Loucy (cell line): ENCODE measurements at regions not wholly inside any gene's neighbourhood (a gene's known extent, or its start where the extent isn't known, plus 50 kb on each side); places are given as distances from the start of the nearest gene placed in this dataset.

ENCODE experiments used
- H2AFZ ChIP-seq: fragments of 200-600 bp; sonication (generic); 2 replicates; pipeline ENCODE4 v1.6.0; 2016; ENCODE audit warnings: antibody characterized with exemption, mild to moderate bottlenecking, low read length, moderate library complexity
- H3F3A ChIP-seq: fragments of 200-600 bp; 2 replicates; pipeline ENCODE4 v1.6.0; 2016; ENCODE audit warnings: antibody characterized with exemption, low read depth, mild to moderate bottlenecking
- H3K27me3 ChIP-seq: fragments of 200-600 bp; sonication (generic); 2 replicates; pipeline ENCODE4 v1.6.1; 2014; ENCODE audit warnings: low read length, mild to moderate bottlenecking; ENCODE audit not compliant: insufficient read depth, poor library complexity, severe bottlenecking
- H3K36me3 ChIP-seq: fragments of 200-600 bp; sonication (generic); 2 replicates; pipeline ENCODE4 v1.6.1; 2016; ENCODE audit warnings: low read length; ENCODE audit not compliant: insufficient read depth
- H3K4me1 ChIP-seq: fragments of 200-600 bp; sonication (generic); 2 replicates; pipeline ENCODE4 v1.5.1; 2014; ENCODE audit warnings: low read length, mild to moderate bottlenecking; ENCODE audit not compliant: insufficient read depth, poor library complexity, severe bottlenecking
- H3K4me2 ChIP-seq: fragments of 200-600 bp; sonication (generic); 2 replicates; pipeline ENCODE4 v1.6.0; 2014; ENCODE audit warnings: antibody characterized with exemption, low read length, low read depth, mild to moderate bottlenecking; ENCODE audit not compliant: poor library complexity, severe bottlenecking
- H3K4me3 ChIP-seq: fragments of 200-600 bp; sonication (generic); 2 replicates; pipeline ENCODE4 v1.5.1; 2014; ENCODE audit warnings: low read length, mild to moderate bottlenecking, mixed read lengths; ENCODE audit not compliant: poor library complexity, severe bottlenecking
- H3K79me2 ChIP-seq: fragments of 200-600 bp; sonication (generic); 2 replicates; pipeline ENCODE4 v1.6.1; 2014; ENCODE audit warnings: low read length; ENCODE audit not compliant: insufficient read depth
- H3K9ac ChIP-seq: fragments of 200-600 bp; sonication (generic); 2 replicates; pipeline ENCODE4 v1.6.0; 2014; ENCODE audit warnings: mild to moderate bottlenecking, low read depth, low read length, moderate library complexity; ENCODE audit not compliant: poor library complexity, severe bottlenecking
- H3K9me2 ChIP-seq: fragments of 200-600 bp; sonication (generic); replicated peaks from 2 replicates; pipeline ENCODE4 v1.6.1; 2016; ENCODE audit warnings: low read depth, low read length, mixed read lengths
- H3K9me3 ChIP-seq: fragments of 200-600 bp; sonication (generic); 2 replicates; pipeline ENCODE4 v1.6.1; 2014; ENCODE audit warnings: mild to moderate bottlenecking, antibody characterized with exemption, low read length, low read depth; ENCODE audit not compliant: insufficient read depth
- H4K20me1 ChIP-seq: fragments of 200-600 bp; sonication (generic); 2 replicates; pipeline ENCODE4 v1.6.0; 2014; ENCODE audit warnings: antibody characterized with exemption, low read length, mild to moderate bottlenecking; ENCODE audit not compliant: insufficient read depth, poor library complexity, severe bottlenecking
- EZH2phosphoT487 ChIP-seq: fragments of 200-600 bp; IDR thresholded peaks from 2 replicates; pipeline ENCODE4 v1.6.1; 2018; ENCODE audit warnings: antibody characterized with exemption, mild to moderate bottlenecking, moderate library complexity, borderline replicate concordance
- TF ChIP-seq, protein P1 (sequence below): fragments of 200-600 bp; sonication (generic); conservative IDR thresholded peaks from 2 replicates; pipeline ENCODE4 v1.5.1; 2014; ENCODE audit warnings: mild to moderate bottlenecking, antibody characterized with exemption, low read length

- H2AFZ ChIP-seq, result no peak overlapping the region
- no peaks in the 10 kb centered on the region for H3K27me3 ChIP-seq
- no peaks in the 10 kb centered on the region for H3F3A ChIP-seq
- H3K79me2 ChIP-seq, result no peaks in the 10 kb centered on the region
- H3K4me1 ChIP-seq, result no peaks in the 10 kb centered on the region
- H3K4me3 ChIP-seq, result no peak overlapping the region
- H3K36me3 ChIP-seq, result no peaks in the 10 kb centered on the region
- no peak for TF ChIP-seq EZH2phosphoT487
- TF ChIP-seq, protein P1, sequence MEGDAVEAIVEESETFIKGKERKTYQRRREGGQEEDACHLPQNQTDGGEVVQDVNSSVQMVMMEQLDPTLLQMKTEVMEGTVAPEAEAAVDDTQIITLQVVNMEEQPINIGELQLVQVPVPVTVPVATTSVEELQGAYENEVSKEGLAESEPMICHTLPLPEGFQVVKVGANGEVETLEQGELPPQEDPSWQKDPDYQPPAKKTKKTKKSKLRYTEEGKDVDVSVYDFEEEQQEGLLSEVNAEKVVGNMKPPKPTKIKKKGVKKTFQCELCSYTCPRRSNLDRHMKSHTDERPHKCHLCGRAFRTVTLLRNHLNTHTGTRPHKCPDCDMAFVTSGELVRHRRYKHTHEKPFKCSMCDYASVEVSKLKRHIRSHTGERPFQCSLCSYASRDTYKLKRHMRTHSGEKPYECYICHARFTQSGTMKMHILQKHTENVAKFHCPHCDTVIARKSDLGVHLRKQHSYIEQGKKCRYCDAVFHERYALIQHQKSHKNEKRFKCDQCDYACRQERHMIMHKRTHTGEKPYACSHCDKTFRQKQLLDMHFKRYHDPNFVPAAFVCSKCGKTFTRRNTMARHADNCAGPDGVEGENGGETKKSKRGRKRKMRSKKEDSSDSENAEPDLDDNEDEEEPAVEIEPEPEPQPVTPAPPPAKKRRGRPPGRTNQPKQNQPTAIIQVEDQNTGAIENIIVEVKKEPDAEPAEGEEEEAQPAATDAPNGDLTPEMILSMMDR, result no peak
- H3K9me3 ChIP-seq, result peaks cover 3% of the 10 kb centered on the region; the same call in 1 of the 2 replicates
- no peaks in the 10 kb centered on the region for H3K9me2 ChIP-seq
- no peak overlapping the region for H3K9ac ChIP-seq
- no peak overlapping the region for H3K4me2 ChIP-seq
- no peaks in the 10 kb centered on the region for H4K20me1 ChIP-seq
Measured at GRCh38 chr16:86167061-86167460, 268.1 kb downstream of the IRF8 start.

DNA sequence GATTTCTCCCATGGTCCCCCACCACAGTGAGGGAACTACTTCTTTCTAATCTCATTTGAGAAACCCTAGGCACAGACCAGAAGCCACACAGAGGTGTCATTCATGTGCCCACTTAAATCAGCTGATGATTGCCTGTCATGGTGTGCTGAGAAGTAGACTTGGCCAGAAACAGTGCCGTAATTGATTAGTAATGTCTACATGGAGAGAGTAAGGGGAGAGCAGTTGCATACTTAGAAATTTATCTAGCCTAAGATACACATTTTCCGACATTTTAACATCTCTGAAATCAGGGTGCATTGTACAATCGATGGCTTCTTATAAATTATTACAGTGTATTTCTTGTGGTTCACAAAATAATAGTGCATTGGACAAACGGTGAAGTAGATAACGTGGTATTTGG is 271.8 kb downstream of the IRF8 start:
- Histone ChIP-seq H2AFZ (no peak overlapping the region), H3K79me2 (no peaks in the 10 kb centered on the region), H3K36me3 (no peaks in the 10 kb centered on the region), H3F3A (no peaks in the 10 kb centered on the region), H3K4me1 (no peaks in the 10 kb centered on the region), H3K4me3 (no peak overlapping the region), H3K4me2 (no peak overlapping the region), H4K20me1 (no peaks in the 10 kb centered on the region), H3K9me3 (peaks cover 3% of the 10 kb centered on the region; the same call in 1 of the 2 replicates), H3K27me3 (no peaks in the 10 kb centered on the region), H3K9ac (no peak overlapping the region), H3K9me2 (no peaks in the 10 kb centered on the region)
- TF ChIP-seq, protein P1, result no peak
- TF ChIP-seq EZH2phosphoT487, result no peak

DNA sequence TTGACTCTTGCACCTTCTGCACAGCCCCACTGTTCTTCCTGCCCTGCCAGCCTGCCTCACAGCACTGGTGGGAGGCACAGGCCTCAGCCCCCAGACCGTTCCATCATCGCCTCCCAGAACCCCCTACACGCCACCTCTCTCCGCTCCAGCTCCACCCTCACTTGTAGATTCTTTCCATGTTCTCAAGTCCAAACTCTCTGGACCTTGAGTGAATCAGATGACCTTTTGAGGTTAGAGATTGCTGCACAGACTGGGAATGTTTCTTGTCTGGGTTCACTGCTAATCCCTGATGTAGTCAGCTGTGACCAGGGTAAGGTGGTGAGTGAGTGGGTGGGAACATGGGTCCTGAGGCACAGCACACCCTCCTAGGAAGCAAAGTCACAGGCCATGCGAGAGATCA is 272.4 kb downstream of the IRF8 start:
- H3F3A ChIP-seq, result no peaks in the 10 kb centered on the region
- no peak overlapping the region for H3K4me2 ChIP-seq
- H3K27me3 ChIP-seq, result no peaks in the 10 kb centered on the region
- H4K20me1 ChIP-seq, result no peaks in the 10 kb centered on the region
- no peaks in the 10 kb centered on the region for H3K79me2 ChIP-seq
- no peak overlapping the region for H3K4me3 ChIP-seq
- no peaks in the 10 kb centered on the region; the same call in 1 of the 2 replicates for H3K9me3 ChIP-seq
- H3K36me3 ChIP-seq, result no peaks in the 10 kb centered on the region
- no peaks in the 10 kb centered on the region for H3K4me1 ChIP-seq
- no peak overlapping the region for H2AFZ ChIP-seq
- H3K9ac ChIP-seq, result no peak overlapping the region
- TF ChIP-seq, protein P1, result no peak
- TF ChIP-seq EZH2phosphoT487, result no peak
- no peaks in the 10 kb centered on the region for H3K9me2 ChIP-seq
